Stimulated activated naive CD8-positive, alpha-beta T cell treated with anti-CD3 and anti-CD28 coated beads, Interleukin-15, amount 100 ng/mL, for 72 hours (primary cell): ENCODE measurements at regions not wholly inside any gene's neighbourhood (a gene's known extent, or its start where the extent isn't known, plus 50 kb on each side); places are given as distances from the start of the nearest gene placed in this dataset.
A peak's percentile ranks its signal among the peaks of the same experiment; 100 is the strongest.
"Not testable (repeated sequence)": the region's sequence is repeated elsewhere in the genome, so short reads cannot be mapped to it uniquely, and the experiment has no call there.

Experiments used
- ATAC-seq: fragments of 150-1000 bp; cut with Tn5 transposase; 2 replicates; pipeline ENCODE4 v1.10.0; 2021; ENCODE audit warnings: mild to moderate bottlenecking, moderate library complexity
- DNase-seq, 2 donors: peaks; one replicate each; pipeline ENCODE4 v3.0.0; 2021 to 2022
- H3K27ac Mint-ChIP-seq, 2 donors: one replicate each; pipeline ENCODE4 v1.8.0; 2022; ENCODE audit warnings: mild to moderate bottlenecking in 2 of 2, mixed read lengths in 2 of 2, moderate library complexity in 2 of 2
- H3K27me3 Mint-ChIP-seq: one replicate; pipeline ENCODE4 v1.8.0; 2022; ENCODE audit warnings: mixed read lengths
- H3K4me1 Mint-ChIP-seq: one replicate; pipeline ENCODE4 v1.8.0; 2022; ENCODE audit warnings: mild to moderate bottlenecking, mixed read lengths
- H3K4me3 Mint-ChIP-seq, 2 donors: one replicate each; pipeline ENCODE4 v1.8.0; 2022; ENCODE audit warnings: mild to moderate bottlenecking in 2 of 2, mixed read lengths in 2 of 2, moderate library complexity in 1 of 2
- H3K9me3 Mint-ChIP-seq, 2 donors: one replicate each; pipeline ENCODE4 v1.8.0; 2022; ENCODE audit warnings: mixed read lengths in 2 of 2

- no peak for ATAC-seq
- no peak overlapping the region for H3K27ac Mint-ChIP-seq
- H3K27me3 Mint-ChIP-seq = no peaks in the 10 kb centered on the region
- peaks cover 11 to 21% of the 10 kb centered on the region in 2 donors for H3K9me3 Mint-ChIP-seq
- H3K4me3 Mint-ChIP-seq = no peak overlapping the region
- no peaks in the 10 kb centered on the region for H3K4me1 Mint-ChIP-seq
- no peak for DNase-seq
These were observed 1066.7 kb upstream of the ATXN8OS start for GRCh38 chr13:69040898-69041297.

GRCh38 chr13:69035771-69036170, 1071.9 kb upstream of the ATXN8OS start:
- Mint-ChIP-seq H3K4me1 (no peaks in the 10 kb centered on the region), H3K27ac (peak overlapping the region in 1 of 2 donors; percentile 15)
- DNase-seq = no peak

DNA sequence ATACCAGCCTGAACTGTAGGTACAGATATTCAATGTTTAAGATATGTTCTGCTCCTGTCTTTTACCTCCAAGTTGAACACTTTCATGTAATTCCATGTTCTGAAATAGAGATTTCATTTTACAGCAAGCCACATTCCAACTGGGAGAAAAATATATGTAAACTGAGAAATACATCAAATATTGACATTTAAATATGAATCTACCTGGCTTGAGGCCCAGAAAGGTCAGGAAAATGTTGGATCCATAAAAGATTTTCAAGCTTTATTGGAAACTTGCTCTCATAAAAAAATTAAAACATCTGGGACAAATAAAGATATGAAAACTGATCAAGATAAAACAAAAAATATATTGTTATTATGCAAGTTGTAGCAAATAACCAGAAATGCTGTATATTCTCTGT, 1078.7 kb upstream of the ATXN8OS start:
- DNase-seq (no peak), ATAC-seq (no peak)
- Mint-ChIP-seq H3K27me3 (no peaks in the 10 kb centered on the region), H3K27ac (no peak overlapping the region), H3K4me3 (no peak overlapping the region), H3K4me1 (no peaks in the 10 kb centered on the region), H3K9me3 (no peaks in the 10 kb centered on the region)

More at GRCh38 chr13:69035771-69036170, 1071.9 kb upstream of the ATXN8OS start:
- Mint-ChIP-seq H3K4me3 (no peak overlapping the region), H3K27me3 (no peaks in the 10 kb centered on the region), H3K9me3 (peaks cover 0 to 4% of the 10 kb centered on the region in 2 donors)
- ATAC-seq = no peak

- Mint-ChIP-seq H3K4me3 (no peak overlapping the region), H3K27me3 (no peaks in the 10 kb centered on the region), H3K27ac (no peak overlapping the region), H3K4me1 (no peaks in the 10 kb centered on the region), H3K9me3 (peaks cover 6 to 7% of the 10 kb centered on the region in 2 donors)
- no peak for ATAC-seq
- no peak for DNase-seq
These were observed 1087.5 kb upstream of the ATXN8OS start for GRCh38 chr13:69020120-69020519.

GRCh38 chr13:69018173-69018572, 1089.5 kb upstream of the ATXN8OS start:
- H3K4me1 Mint-ChIP-seq, H3K27ac Mint-ChIP-seq, H3K4me3 Mint-ChIP-seq, ATAC-seq, H3K27me3 Mint-ChIP-seq, DNase-seq: not testable (repeated sequence)
- H3K9me3 Mint-ChIP-seq = peaks cover 7 to 13% of the 10 kb centered on the region in 2 donors

- ATAC-seq (no peak), DNase-seq (no peak)
- H3K4me1 Mint-ChIP-seq = no peaks in the 10 kb centered on the region
- peaks cover 0 to 13% of the 10 kb centered on the region in 2 donors for H3K9me3 Mint-ChIP-seq
- H3K27me3 Mint-ChIP-seq = no peaks in the 10 kb centered on the region
- H3K27ac Mint-ChIP-seq = no peak overlapping the region
- H3K4me3 Mint-ChIP-seq = no peak overlapping the region
These were observed 1096.8 kb upstream of the ATXN8OS start for GRCh38 chr13:69010789-69011188.

DNA sequence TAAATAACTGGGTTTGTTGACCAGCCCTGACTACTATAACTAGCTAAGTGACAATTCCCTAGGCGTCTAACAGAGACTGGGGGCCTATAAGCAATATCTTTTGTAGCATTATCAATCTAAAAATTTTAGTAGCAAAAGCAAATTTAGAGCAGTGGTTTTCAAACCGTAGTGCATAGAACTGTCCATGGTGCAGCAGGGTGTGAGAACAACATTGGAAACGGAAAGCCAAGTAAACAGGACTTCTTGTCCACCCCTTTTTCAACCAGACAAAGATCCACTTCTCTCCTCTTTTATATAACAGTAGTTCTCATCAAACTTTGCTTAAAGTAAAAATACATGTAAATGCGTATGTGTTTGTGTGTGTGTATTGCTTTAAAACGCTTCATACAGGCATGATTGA, 1099.1 kb upstream of the ATXN8OS start:
- ATAC-seq (no peak), DNase-seq (no peak)
- H3K4me3 Mint-ChIP-seq = no peak overlapping the region
- H3K27ac Mint-ChIP-seq = no peak overlapping the region
- no peaks in the 10 kb centered on the region for H3K27me3 Mint-ChIP-seq
- H3K4me1 Mint-ChIP-seq = no peaks in the 10 kb centered on the region
- peaks cover 5 to 7% of the 10 kb centered on the region in 2 donors for H3K9me3 Mint-ChIP-seq

DNA sequence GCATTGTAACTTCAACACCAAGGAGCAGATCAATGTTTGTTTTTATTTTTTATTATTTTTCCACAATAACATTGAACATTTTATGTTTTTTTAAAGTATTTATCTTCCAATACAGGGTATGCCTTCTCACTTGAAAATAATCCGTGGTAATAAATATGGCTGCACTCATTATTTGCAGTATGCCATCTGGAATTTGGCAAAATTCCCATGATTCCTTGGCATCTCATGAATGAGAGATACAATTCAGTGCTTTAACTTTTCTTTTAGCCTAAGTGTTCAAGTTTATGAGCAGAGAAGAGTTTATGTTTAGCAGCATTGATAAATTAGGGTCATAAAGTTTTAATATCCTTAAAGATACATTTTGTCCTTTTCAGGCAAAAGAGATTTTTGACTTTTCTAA, 1109.6 kb upstream of the ATXN8OS start:
- no peak for DNase-seq
- no peak overlapping the region for H3K27ac Mint-ChIP-seq
- no peaks in the 10 kb centered on the region for H3K4me1 Mint-ChIP-seq
- H3K4me3 Mint-ChIP-seq = no peak overlapping the region
- peaks cover 17 to 28% of the 10 kb centered on the region in 2 donors for H3K9me3 Mint-ChIP-seq
- H3K27me3 Mint-ChIP-seq = no peaks in the 10 kb centered on the region
- ATAC-seq = no peak

DNA sequence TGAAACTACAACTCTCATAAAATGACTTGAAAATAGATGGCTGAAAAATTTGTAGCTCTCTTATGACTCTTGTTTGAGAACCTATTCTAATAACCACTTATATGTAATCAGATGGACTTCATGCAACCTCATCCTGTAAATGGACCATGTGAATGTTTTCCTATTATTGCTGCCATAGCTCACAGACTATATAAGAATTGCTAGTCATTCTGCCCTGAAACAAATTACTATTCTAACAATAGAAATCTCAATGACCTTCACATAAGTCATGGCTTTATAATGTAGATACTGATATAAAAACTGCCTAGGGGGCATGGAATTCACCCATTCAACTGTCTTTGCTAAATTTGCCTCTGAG, 1111.0 kb upstream of the ATXN8OS start:
- Mint-ChIP-seq H3K4me3 (no peak overlapping the region), H3K4me1 (no peaks in the 10 kb centered on the region), H3K9me3 (peaks cover 13 to 15% of the 10 kb centered on the region in 2 donors), H3K27ac (no peak overlapping the region), H3K27me3 (no peaks in the 10 kb centered on the region)
- ATAC-seq = no peak
- DNase-seq = no peak

GRCh38 chr13:68995972-68996667, 1111.5 kb upstream of the ATXN8OS start:
- Mint-ChIP-seq H3K27ac (no peak overlapping the region), H3K4me3 (no peak overlapping the region), H3K9me3 (peaks cover 10% of the 10 kb centered on the region in 2 donors), H3K27me3 (no peaks in the 10 kb centered on the region), H3K4me1 (no peaks in the 10 kb centered on the region)
- DNase-seq (no peak), ATAC-seq (no peak)

DNA sequence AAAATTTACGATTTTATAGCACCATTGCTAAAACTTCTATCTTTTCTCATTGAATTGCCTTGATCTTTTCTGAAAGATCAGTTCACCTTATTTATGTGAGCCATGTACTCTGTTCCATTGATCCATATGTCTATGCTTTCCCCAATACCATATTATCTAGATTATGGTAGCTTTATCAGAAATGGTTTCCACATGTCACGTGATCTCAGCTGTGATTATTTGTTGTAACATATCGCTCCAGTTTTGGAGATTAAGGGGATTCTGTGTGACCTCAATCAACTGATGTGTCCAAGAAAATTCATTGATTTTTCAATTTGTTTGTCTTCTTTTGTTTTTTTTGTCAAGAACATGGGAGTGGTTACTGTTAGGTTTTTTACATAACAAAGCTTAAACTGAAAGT, 1114.5 kb upstream of the ATXN8OS start:
- Mint-ChIP-seq H3K27me3 (no peaks in the 10 kb centered on the region), H3K4me3 (no peak overlapping the region), H3K4me1 (no peaks in the 10 kb centered on the region), H3K27ac (no peak overlapping the region), H3K9me3 (no peaks in the 10 kb centered on the region)
- DNase-seq (no peak), ATAC-seq (no peak)

DNA sequence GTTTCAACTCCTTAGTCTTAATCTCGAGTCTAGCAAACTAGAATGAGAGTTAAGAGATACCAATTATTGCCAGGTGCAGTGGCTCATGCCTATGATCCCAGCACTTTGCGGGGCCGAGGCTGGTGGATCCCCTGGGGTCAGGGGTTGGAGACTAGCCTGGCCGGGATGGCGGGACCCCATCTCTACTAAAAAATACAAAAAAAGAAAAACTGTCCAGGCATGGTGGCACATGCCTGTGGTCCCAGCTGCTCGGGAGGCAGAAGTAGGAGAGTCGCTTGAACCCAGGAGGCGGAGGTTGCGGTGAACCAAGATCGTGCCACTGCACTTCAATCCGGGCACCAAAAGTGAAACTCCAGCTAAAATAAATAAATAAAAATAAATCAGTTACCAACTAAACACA, 1119.5 kb upstream of the ATXN8OS start:
- ATAC-seq (no peak), DNase-seq (no peak)
- H3K27ac Mint-ChIP-seq = no peak overlapping the region
- H3K27me3 Mint-ChIP-seq = no peaks in the 10 kb centered on the region
- H3K9me3 Mint-ChIP-seq = peaks cover 0 to 6% of the 10 kb centered on the region in 2 donors
- H3K4me3 Mint-ChIP-seq = no peak overlapping the region
- no peaks in the 10 kb centered on the region for H3K4me1 Mint-ChIP-seq

DNA sequence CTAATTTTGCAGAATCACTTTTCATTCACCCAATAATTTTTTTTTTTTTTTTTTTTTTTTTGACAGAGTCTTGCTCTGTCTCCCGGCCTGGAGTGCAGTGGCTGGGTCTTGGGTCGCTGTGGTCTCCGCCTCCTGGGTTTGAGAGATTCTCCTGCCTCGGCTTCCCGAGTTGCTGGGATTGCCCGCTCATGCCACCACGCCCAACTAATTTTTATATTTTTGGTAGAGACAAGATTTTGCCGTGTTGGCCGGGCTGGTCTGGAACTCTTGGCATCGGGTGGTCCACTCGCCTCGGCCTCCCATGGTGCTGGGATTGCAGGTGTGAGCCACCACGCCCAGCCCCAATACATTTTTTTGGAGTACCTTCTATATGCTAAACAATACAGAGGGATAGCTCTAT, 1120.0 kb upstream of the ATXN8OS start:
- no peak for ATAC-seq
- no peak overlapping the region for H3K27ac Mint-ChIP-seq
- DNase-seq = no peak
- H3K27me3 Mint-ChIP-seq = no peaks in the 10 kb centered on the region
- H3K4me1 Mint-ChIP-seq = no peaks in the 10 kb centered on the region
- H3K4me3 Mint-ChIP-seq = no peak overlapping the region
- peaks cover 0 to 7% of the 10 kb centered on the region in 2 donors for H3K9me3 Mint-ChIP-seq

- DNase-seq (no peak), ATAC-seq (no peak)
- Mint-ChIP-seq H3K27ac (no peak overlapping the region), H3K4me1 (no peaks in the 10 kb centered on the region), H3K27me3 (no peaks in the 10 kb centered on the region), H3K4me3 (no peak overlapping the region), H3K9me3 (peaks cover 0 to 7% of the 10 kb centered on the region in 2 donors)
These were observed 1122.8 kb upstream of the ATXN8OS start for GRCh38 chr13:68984688-68985319.

GRCh38 chr13:68982961-68983619, 1124.5 kb upstream of the ATXN8OS start:
- H3K4me1 Mint-ChIP-seq = no peaks in the 10 kb centered on the region
- H3K27ac Mint-ChIP-seq = no peak overlapping the region
- no peak overlapping the region for H3K4me3 Mint-ChIP-seq
- ATAC-seq (no peak), DNase-seq (no peak)
- H3K27me3 Mint-ChIP-seq = no peaks in the 10 kb centered on the region
- H3K9me3 Mint-ChIP-seq = peaks cover 8 to 9% of the 10 kb centered on the region in 2 donors

- Mint-ChIP-seq H3K27ac (no peak overlapping the region), H3K9me3 (peaks cover 7 to 8% of the 10 kb centered on the region in 2 donors), H3K27me3 (no peaks in the 10 kb centered on the region), H3K4me3 (no peak overlapping the region), H3K4me1 (no peaks in the 10 kb centered on the region)
- DNase-seq (no peak), ATAC-seq (no peak)
These were observed 1131.3 kb upstream of the ATXN8OS start for GRCh38 chr13:68976287-68976686.
